ENCODE measurements at regions not wholly inside any gene's neighbourhood (a gene's known extent, or its start where the extent isn't known, plus 50 kb on each side); places are given as distances from the start of the nearest gene placed in this dataset.

DNA sequence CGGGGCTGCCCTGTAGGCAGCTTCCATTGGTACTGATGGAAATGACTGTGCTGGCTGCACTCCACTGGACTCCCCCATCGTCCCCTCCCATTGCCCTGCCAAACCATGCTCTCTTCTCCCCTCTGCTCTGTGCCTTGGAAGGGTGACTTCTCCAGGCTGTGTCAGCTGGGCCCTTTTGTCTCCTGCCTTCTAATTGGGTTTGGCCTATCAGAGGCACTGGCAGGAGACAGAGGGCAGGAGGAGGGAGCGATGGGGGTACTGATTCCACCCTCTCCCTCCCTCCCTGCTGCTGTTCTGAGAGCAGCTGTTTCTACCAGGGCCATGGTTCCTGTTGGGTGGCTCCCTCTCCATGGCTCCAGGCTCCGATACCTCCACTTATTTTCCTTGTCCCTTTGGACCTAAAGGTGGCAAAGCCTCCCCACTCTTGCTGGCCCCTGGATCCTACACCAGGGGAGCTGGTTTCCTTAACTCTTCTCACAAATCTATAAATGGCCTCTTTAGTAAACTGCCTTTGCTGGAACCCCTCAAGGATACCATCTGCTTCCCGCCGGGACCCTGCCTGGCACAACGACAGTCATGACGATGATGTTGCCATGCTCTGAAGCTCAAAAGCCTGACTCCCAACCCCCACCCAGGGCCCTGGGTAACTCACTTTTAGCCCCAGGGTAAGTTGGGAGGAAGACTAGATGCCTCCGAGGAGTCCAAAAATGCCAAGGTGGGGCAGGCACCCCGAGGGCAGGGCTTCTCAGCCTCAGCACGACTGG is 123.8 kb upstream of the RPL38 start:
- TF ChIP-seq, protein P1, sequence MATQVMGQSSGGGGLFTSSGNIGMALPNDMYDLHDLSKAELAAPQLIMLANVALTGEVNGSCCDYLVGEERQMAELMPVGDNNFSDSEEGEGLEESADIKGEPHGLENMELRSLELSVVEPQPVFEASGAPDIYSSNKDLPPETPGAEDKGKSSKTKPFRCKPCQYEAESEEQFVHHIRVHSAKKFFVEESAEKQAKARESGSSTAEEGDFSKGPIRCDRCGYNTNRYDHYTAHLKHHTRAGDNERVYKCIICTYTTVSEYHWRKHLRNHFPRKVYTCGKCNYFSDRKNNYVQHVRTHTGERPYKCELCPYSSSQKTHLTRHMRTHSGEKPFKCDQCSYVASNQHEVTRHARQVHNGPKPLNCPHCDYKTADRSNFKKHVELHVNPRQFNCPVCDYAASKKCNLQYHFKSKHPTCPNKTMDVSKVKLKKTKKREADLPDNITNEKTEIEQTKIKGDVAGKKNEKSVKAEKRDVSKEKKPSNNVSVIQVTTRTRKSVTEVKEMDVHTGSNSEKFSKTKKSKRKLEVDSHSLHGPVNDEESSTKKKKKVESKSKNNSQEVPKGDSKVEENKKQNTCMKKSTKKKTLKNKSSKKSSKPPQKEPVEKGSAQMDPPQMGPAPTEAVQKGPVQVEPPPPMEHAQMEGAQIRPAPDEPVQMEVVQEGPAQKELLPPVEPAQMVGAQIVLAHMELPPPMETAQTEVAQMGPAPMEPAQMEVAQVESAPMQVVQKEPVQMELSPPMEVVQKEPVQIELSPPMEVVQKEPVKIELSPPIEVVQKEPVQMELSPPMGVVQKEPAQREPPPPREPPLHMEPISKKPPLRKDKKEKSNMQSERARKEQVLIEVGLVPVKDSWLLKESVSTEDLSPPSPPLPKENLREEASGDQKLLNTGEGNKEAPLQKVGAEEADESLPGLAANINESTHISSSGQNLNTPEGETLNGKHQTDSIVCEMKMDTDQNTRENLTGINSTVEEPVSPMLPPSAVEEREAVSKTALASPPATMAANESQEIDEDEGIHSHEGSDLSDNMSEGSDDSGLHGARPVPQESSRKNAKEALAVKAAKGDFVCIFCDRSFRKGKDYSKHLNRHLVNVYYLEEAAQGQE (IDR thresholded peaks at IDR 0.05; ENCODE audit: insufficient read depth in 1 of 2, low read depth in 2 of 2, low read length in 2 of 2), result no peak
- TF ChIP-seq POLR2AphosphoS5 (IDR thresholded peaks at IDR 0.05; ENCODE audit: low read depth, low read length) (no peak), FOXP2 (optimal IDR thresholded peaks at IDR 0.05; ENCODE audit: borderline replicate concordance, extremely low read depth, extremely low read length, insufficient read depth) (no peak), TAF1 (IDR thresholded peaks at IDR 0.05; ENCODE audit: borderline replicate concordance, insufficient read depth, low read length) (no peak), SIN3A (IDR thresholded peaks at IDR 0.05; ENCODE audit: borderline replicate concordance, insufficient read depth, low read length) (no peak)

DNA sequence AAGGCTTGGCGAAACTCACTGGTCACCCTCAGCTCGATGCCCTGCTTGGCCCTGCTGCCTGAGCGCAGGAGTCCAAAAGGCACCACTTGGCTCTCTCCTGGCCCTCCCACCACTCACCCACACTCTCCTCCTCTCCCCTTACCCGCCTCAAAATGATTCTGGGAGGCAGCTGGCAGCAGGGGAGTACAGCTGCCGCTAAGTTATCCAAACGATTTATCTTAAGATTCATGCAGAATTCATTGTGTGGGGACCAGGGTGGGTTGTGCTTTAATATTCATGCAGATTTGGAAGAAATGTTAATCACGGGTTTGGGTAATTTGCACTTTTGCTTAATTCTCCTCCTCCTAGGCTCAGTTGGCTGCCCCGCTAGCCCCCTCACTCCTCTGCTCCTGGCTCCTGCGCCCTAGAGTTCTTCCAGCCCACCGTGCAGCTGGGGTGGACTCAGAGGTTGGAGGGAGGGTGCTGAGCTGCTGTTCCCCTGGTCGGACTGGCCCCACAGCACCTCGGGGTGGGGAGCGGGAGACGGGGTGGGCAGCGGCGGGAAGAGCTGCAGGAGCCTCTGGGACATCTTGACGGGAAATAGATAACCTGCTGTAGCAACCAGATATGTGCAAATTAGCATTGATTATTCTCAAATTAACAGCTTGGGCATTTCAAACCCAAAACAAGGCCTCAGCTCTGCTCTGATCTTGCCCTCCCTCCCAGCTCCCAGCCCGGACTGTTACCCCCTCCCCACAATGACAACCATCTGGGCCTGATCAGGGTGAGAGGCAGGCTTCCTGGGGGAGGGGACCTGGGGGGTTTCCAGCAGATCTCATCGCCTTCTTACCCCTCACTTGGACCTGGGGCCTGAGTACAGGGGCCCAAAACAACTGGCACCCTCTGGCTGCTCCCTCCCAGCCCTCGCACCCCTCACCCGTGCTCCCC is 122.6 kb upstream of the RPL38 start:
- TF ChIP-seq FOXP2 (optimal IDR thresholded peaks at IDR 0.05; ENCODE audit: borderline replicate concordance, extremely low read depth, extremely low read length, insufficient read depth) (no peak), SIN3A (IDR thresholded peaks at IDR 0.05; ENCODE audit: borderline replicate concordance, insufficient read depth, low read length) (no peak), TAF1 (IDR thresholded peaks at IDR 0.05; ENCODE audit: borderline replicate concordance, insufficient read depth, low read length) (no peak), POLR2AphosphoS5 (IDR thresholded peaks at IDR 0.05; ENCODE audit: low read depth, low read length) (no peak)
- TF ChIP-seq, protein P1 (IDR thresholded peaks at IDR 0.05; ENCODE audit: insufficient read depth in 1 of 2, low read depth in 2 of 2, low read length in 2 of 2), result no peak

DNA sequence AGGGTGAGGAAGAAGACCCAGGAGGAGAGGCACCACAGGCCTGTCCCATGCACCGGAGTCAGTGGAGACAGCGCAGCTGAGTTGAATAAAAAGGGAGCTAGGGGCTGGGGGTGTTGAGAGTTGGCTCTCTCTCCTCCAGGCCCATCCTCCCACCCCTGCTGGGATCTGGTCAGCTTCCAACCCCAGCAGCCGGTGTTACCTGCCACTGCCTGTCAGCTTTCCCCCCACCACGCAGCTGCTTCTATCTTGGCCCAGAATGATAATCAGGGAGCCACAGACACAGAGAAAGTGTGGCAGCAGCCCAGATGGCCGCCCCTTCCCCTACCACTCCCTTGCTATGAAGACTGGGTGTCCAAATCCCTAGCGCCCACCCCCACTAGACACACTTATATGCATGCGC is 120.6 kb upstream of the RPL38 start:
- no peak for TF ChIP-seq POLR2AphosphoS5 (IDR thresholded peaks at IDR 0.05; ENCODE audit: low read depth, low read length)
- no peak for TF ChIP-seq TAF1 (IDR thresholded peaks at IDR 0.05; ENCODE audit: borderline replicate concordance, insufficient read depth, low read length)
- no peak for TF ChIP-seq FOXP2 (optimal IDR thresholded peaks at IDR 0.05; ENCODE audit: borderline replicate concordance, extremely low read depth, extremely low read length, insufficient read depth)
- TF ChIP-seq, protein P1 (IDR thresholded peaks at IDR 0.05; ENCODE audit: insufficient read depth in 1 of 2, low read depth in 2 of 2, low read length in 2 of 2), result no peak
- no peak for TF ChIP-seq SIN3A (IDR thresholded peaks at IDR 0.05; ENCODE audit: borderline replicate concordance, insufficient read depth, low read length)

DNA sequence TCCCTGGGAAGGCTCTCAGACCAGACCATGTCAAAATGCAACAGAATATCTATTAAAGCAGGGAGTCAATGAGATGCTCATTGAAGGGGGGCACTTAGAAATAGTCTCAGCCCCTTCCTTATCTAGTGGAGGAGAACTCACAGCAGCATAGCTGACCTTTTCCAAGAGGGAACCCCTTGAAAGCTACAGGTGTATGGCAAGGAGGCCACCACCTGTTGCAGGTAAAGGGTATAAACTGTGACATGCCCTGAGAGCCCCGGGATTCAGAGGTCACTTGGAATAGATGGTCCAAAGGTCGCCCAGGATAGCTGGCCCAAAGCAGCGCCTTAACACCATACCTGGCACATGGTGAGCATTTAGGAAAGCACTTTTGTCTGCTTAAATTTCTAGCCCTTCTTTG is 120.2 kb upstream of the RPL38 start:
- TF ChIP-seq TAF1 (IDR thresholded peaks at IDR 0.05; ENCODE audit: borderline replicate concordance, insufficient read depth, low read length), result no peak
- TF ChIP-seq, protein P1 (IDR thresholded peaks at IDR 0.05; ENCODE audit: insufficient read depth in 1 of 2, low read depth in 2 of 2, low read length in 2 of 2), result no peak
- no peak for TF ChIP-seq SIN3A (IDR thresholded peaks at IDR 0.05; ENCODE audit: borderline replicate concordance, insufficient read depth, low read length)
- TF ChIP-seq POLR2AphosphoS5 (IDR thresholded peaks at IDR 0.05; ENCODE audit: low read depth, low read length), result no peak

Data from PFSK-1 (cell line).